Pons (tissue), 1 donor: ENCODE measurements at regions not wholly inside any gene's neighbourhood (a gene's known extent, or its start where the extent isn't known, plus 50 kb on each side); places are given as distances from the start of the nearest gene placed in this dataset.
"Not testable (repeated sequence)": the region's sequence is repeated elsewhere in the genome, so short reads cannot be mapped to it uniquely, and the experiment has no call there.

Experiments used
- DNase-seq: peaks from one replicate; pipeline ENCODE4 v3.0.0-alpha.2; 2016; ENCODE audit warnings: low spot score

- no peak for DNase-seq
Observed at GRCh38 chrX:145881175-145881995, 63.8 kb downstream of the SLITRK2 start.

GRCh38 chrX:145886469-145886868, 68.8 kb downstream of the SLITRK2 start:
- DNase-seq: no peak

- DNase-seq: peak; percentile 66
Observed at GRCh38 chrX:145910017-145910416, 92.4 kb downstream of the SLITRK2 start.

GRCh38 chrX:145919400-145919799, 101.8 kb downstream of the SLITRK2 start:
- DNase-seq: no peak

GRCh38 chrX:145923376-145923775, 105.7 kb downstream of the SLITRK2 start:
- DNase-seq: no peak

GRCh38 chrX:145936769-145937168, 119.1 kb downstream of the SLITRK2 start:
- DNase-seq: no peak

GRCh38 chrX:145949056-145949455, 131.4 kb downstream of the SLITRK2 start:
- DNase-seq: no peak

- DNase-seq: no peak
Observed at GRCh38 chrX:145953628-145954027, 136.0 kb downstream of the SLITRK2 start.

GRCh38 chrX:145990051-145990450, 172.4 kb downstream of the SLITRK2 start:
- no peak for DNase-seq

- DNase-seq: no peak
Observed at GRCh38 chrX:146006637-146007036, 189.0 kb downstream of the SLITRK2 start.

GRCh38 chrX:146036000-146036399, 218.4 kb downstream of the SLITRK2 start:
- no peak for DNase-seq

GRCh38 chrX:146041741-146042140, 224.1 kb downstream of the SLITRK2 start:
- DNase-seq: no peak

- DNase-seq: not testable (repeated sequence)
Observed at GRCh38 chrX:146046011-146046715, 228.5 kb downstream of the SLITRK2 start.

- DNase-seq: not testable (repeated sequence)
Observed at GRCh38 chrX:146049568-146049967, 231.9 kb downstream of the SLITRK2 start.

- DNase-seq: no peak
Observed at GRCh38 chrX:146054311-146054710, 236.7 kb downstream of the SLITRK2 start.

GRCh38 chrX:146055733-146056132, 238.1 kb downstream of the SLITRK2 start:
- no peak for DNase-seq

- DNase-seq: no peak
Observed at GRCh38 chrX:146056511-146057081, 239.0 kb downstream of the SLITRK2 start.

- no peak for DNase-seq
Observed at GRCh38 chrX:146064156-146064555, 246.5 kb downstream of the SLITRK2 start.

GRCh38 chrX:146090732-146091131, 273.1 kb downstream of the SLITRK2 start:
- DNase-seq: no peak

GRCh38 chrX:146109362-146109761, 291.7 kb downstream of the SLITRK2 start:
- no peak for DNase-seq

- not testable (repeated sequence) for DNase-seq
Observed at GRCh38 chrX:146119074-146119473, 301.4 kb downstream of the SLITRK2 start.

GRCh38 chrX:146127617-146128016, 310.0 kb downstream of the SLITRK2 start:
- no peak for DNase-seq

- DNase-seq: no peak
Observed at GRCh38 chrX:146141221-146141620, 323.6 kb downstream of the SLITRK2 start.
